ENCODE measurements at regions not wholly inside any gene's neighbourhood (a gene's known extent, or its start where the extent isn't known, plus 50 kb on each side); places are given as distances from the start of the nearest gene placed in this dataset.

- Histone ChIP-seq H3K4me3 (ENCODE audit: low read depth, low read length, poor library complexity, severe bottlenecking) (no peak overlapping the region), H3K27ac (ENCODE audit: low read depth, low read length, poor library complexity, severe bottlenecking) (no peak overlapping the region), H3K4me1 (ENCODE audit: insufficient read depth, low read length, poor library complexity, severe bottlenecking) (no peaks in the 10 kb centered on the region), H3K79me2 (ENCODE audit: insufficient read depth, low read depth, low read length) (no peaks in the 10 kb centered on the region), H3K4me2 (ENCODE audit: low read length) (no peak overlapping the region), H2AFZ (ENCODE audit: low read length) (no peak overlapping the region), H3K9me2 (ENCODE audit: insufficient read depth, low read length) (no peaks in the 10 kb centered on the region), H3K36me3 (ENCODE audit: insufficient read depth, low read length) (no peaks in the 10 kb centered on the region), H3K9me3 (ENCODE audit: low read length) (no peaks in the 10 kb centered on the region), H4K20me1 (ENCODE audit: insufficient read depth, low read length) (no peaks in the 10 kb centered on the region)
- BruUV-seq (replicated peaks): no TSS peak
- CTCF ChIA-PET (ENCODE audit: unreplicated experiment): no interaction called here
- POLR2A ChIA-PET: interaction anchor here (0.6 kb wide), 1 partner anchor 349 kb away, joined by 3 read pairs; no protein-coding TSS in a partner anchor
- intact Hi-C loops (cut with micrococcal nuclease; ENCODE audit: unreplicated experiment): no loop called here
- TF ChIP-seq CTCF (conservative IDR thresholded peaks at IDR 0.05; ENCODE audit: low read length) (no peak), EZH2phosphoT487 (IDR thresholded peaks at IDR 0.05; ENCODE audit: borderline replicate concordance, low read depth, low read length) (no peak)
- DNase-seq (ENCODE audit: low spot score): no peak
These were observed 146.1 kb upstream of the THBS1 start for GRCh38 chr15:39434751-39435238.

GRCh38 chr15:39435244-39435643 is 145.6 kb upstream of the THBS1 start:
- H3K9me3 ChIP-seq (ENCODE audit: low read length): no peaks in the 10 kb centered on the region
- H3K36me3 ChIP-seq (ENCODE audit: insufficient read depth, low read length): no peaks in the 10 kb centered on the region
- no peak overlapping the region for H3K4me3 ChIP-seq (ENCODE audit: low read depth, low read length, poor library complexity, severe bottlenecking)
- POLR2A ChIA-PET: interaction anchor here (0.6 kb wide), 1 partner anchor 349 kb away, joined by 3 read pairs; no protein-coding TSS in a partner anchor
- intact Hi-C loops (cut with micrococcal nuclease; ENCODE audit: unreplicated experiment): no loop called here
- H3K4me2 ChIP-seq (ENCODE audit: low read length): no peak overlapping the region
- H3K4me1 ChIP-seq (ENCODE audit: insufficient read depth, low read length, poor library complexity, severe bottlenecking): no peaks in the 10 kb centered on the region
- no peaks in the 10 kb centered on the region for H3K79me2 ChIP-seq (ENCODE audit: insufficient read depth, low read depth, low read length)
- no peak overlapping the region for H3K27ac ChIP-seq (ENCODE audit: low read depth, low read length, poor library complexity, severe bottlenecking)
- TF ChIP-seq EZH2phosphoT487 (IDR thresholded peaks at IDR 0.05; ENCODE audit: borderline replicate concordance, low read depth, low read length) (no peak), CTCF (conservative IDR thresholded peaks at IDR 0.05; ENCODE audit: low read length) (no peak)
- no peak for DNase-seq (ENCODE audit: low spot score)
- no TSS peak for BruUV-seq (replicated peaks)
- CTCF ChIA-PET (ENCODE audit: unreplicated experiment): no interaction called here
- no peaks in the 10 kb centered on the region for H4K20me1 ChIP-seq (ENCODE audit: insufficient read depth, low read length)
- no peak overlapping the region for H2AFZ ChIP-seq (ENCODE audit: low read length)
- H3K9me2 ChIP-seq (ENCODE audit: insufficient read depth, low read length): no peaks in the 10 kb centered on the region

- intact Hi-C loops (cut with micrococcal nuclease; ENCODE audit: unreplicated experiment): no loop called here
- H3K27ac ChIP-seq (ENCODE audit: low read depth, low read length, poor library complexity, severe bottlenecking): no peak overlapping the region
- no peaks in the 10 kb centered on the region for H3K79me2 ChIP-seq (ENCODE audit: insufficient read depth, low read depth, low read length)
- no peaks in the 10 kb centered on the region for H3K9me3 ChIP-seq (ENCODE audit: low read length)
- H3K4me3 ChIP-seq (ENCODE audit: low read depth, low read length, poor library complexity, severe bottlenecking): no peak overlapping the region
- TF ChIP-seq CTCF (conservative IDR thresholded peaks at IDR 0.05; ENCODE audit: low read length) (no peak), EZH2phosphoT487 (IDR thresholded peaks at IDR 0.05; ENCODE audit: borderline replicate concordance, low read depth, low read length) (no peak)
- H4K20me1 ChIP-seq (ENCODE audit: insufficient read depth, low read length): no peaks in the 10 kb centered on the region
- no TSS peak for BruUV-seq (replicated peaks)
- H3K4me2 ChIP-seq (ENCODE audit: low read length): no peak overlapping the region
- ChIA-PET POLR2A (interaction anchor here (0.5 kb wide), 1 partner anchor 58 kb away, joined by 3 read pairs; no protein-coding TSS in a partner anchor), CTCF (ENCODE audit: unreplicated experiment) (no interaction called here)
- H3K4me1 ChIP-seq (ENCODE audit: insufficient read depth, low read length, poor library complexity, severe bottlenecking): no peaks in the 10 kb centered on the region
- H3K9me2 ChIP-seq (ENCODE audit: insufficient read depth, low read length): no peaks in the 10 kb centered on the region
- no peak for DNase-seq (ENCODE audit: low spot score)
- no peak overlapping the region for H2AFZ ChIP-seq (ENCODE audit: low read length)
- no peaks in the 10 kb centered on the region for H3K36me3 ChIP-seq (ENCODE audit: insufficient read depth, low read length)
These were observed 142.6 kb upstream of the THBS1 start for GRCh38 chr15:39438260-39438659.

Data from OCI-LY7 (cell line).